ENCODE measurements at regions not wholly inside any gene's neighbourhood (a gene's known extent, or its start where the extent isn't known, plus 50 kb on each side); places are given as distances from the start of the nearest gene placed in this dataset.

DNA sequence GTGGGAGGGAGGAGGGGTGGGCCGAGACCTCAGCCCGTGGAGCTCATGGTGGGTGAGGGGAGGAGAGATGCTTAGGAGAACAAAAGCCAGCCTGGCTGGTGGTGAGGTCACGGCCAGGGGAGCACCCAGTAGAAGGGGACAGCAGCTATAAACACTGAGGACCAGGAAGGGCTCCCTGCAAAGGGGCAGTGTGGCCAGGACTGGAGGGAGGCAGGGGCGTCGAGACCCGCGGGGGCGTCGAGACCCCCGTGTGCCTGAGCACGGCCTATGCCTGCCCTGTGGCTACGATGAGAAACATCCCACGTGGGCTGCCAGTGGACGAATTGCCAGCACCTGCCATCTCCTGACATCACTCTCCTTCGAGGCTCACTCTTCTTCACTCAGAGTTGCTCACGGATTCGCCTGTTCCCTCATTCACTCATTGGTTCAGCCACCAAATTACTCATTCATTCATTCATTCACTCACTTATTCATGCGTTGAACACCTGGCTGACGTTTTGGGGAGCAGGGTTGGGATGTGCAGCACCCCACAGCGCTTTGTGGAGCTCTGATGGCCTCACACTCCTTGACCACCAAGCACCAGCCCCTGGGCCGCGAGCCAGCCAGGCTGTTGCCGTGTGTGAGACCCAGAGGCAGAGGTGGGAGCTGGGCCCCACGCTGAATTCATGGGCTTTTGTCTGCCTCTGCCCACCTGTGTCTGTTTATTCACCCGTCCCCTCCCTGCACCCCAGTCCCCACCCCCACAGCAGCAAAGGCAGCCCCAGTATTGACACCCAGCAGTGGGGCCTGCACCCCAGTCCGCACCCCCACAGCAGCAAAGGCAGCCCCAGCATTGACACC, 61.2 kb upstream of the BHLHE23 start:
- DNase-seq: no peak

DNA sequence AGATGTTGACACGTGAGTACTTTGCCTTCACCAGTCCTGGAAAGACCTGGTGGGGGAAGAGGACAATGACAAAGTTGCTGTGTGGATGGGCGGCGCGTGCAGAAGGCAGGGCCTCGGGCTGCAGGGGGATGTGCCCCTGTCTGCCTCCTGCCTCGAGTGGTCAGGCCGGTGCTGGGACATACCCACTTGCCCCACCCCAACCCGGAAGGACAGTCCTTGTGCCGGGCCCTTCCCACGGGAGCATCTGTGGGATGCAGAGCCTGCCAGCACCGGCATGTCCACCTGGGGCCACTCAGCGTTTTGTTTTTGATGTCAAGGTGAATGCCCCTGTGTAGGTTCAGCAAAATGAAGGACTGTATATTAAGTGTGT, 60.5 kb upstream of the BHLHE23 start:
- DNase-seq: no peak

DNA sequence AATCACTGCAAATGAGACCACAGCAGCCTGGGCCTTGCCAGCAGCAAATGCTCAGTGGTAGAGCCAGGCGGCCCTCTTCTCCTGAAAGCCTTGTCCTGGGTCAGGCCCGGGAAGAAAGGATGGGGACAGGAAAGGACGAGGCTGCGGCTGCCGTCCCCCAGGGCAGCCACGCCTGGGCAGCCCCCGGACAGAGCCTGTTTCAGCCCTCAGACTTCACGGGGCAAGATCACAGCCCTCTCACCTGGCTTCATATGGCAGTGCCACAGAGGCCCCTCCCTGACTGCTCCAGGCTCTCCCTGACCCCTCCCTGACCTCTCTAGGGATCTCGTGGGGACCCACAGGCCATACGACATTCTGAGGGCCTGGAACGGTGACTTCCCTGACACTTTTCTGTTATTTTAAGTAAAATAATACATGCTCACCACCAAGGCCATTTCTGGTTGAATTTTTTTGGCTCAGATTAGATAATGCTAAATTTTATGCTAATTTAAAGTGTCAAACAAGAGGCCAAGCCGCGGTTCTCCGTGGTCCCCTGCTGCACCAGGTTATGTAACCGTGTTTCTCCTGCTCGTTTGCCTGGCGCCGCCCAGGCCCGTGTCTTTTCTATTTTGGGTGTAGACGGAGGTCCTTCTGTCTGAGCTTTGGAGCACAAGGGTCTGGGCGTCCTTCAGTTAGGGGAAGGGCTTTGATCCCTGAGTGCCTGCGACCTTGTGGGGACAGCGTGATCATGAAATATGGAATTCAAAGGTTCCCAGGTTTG, 59.9 kb upstream of the BHLHE23 start:
- no peak for DNase-seq

DNA sequence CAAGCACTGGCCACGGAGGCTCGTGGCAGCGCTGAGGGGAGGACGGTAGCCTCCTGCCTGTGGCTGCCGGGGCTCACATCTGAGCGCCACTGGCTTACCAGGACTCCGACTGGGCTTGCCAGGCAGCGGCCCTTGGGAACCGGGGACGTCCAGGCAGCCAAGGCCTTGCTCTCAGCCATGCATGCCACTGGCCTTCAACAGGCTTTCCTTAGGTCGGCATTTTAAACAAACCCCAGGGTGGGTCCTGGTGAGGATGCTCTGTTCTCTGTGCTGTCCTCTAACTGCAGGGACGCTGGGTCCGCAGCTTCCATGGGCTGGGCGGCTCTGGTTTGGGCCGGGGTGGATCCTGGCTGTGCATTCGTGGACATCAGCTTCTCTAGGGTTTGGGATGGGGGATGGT, 59.1 kb upstream of the BHLHE23 start:
- no peak for DNase-seq

DNA sequence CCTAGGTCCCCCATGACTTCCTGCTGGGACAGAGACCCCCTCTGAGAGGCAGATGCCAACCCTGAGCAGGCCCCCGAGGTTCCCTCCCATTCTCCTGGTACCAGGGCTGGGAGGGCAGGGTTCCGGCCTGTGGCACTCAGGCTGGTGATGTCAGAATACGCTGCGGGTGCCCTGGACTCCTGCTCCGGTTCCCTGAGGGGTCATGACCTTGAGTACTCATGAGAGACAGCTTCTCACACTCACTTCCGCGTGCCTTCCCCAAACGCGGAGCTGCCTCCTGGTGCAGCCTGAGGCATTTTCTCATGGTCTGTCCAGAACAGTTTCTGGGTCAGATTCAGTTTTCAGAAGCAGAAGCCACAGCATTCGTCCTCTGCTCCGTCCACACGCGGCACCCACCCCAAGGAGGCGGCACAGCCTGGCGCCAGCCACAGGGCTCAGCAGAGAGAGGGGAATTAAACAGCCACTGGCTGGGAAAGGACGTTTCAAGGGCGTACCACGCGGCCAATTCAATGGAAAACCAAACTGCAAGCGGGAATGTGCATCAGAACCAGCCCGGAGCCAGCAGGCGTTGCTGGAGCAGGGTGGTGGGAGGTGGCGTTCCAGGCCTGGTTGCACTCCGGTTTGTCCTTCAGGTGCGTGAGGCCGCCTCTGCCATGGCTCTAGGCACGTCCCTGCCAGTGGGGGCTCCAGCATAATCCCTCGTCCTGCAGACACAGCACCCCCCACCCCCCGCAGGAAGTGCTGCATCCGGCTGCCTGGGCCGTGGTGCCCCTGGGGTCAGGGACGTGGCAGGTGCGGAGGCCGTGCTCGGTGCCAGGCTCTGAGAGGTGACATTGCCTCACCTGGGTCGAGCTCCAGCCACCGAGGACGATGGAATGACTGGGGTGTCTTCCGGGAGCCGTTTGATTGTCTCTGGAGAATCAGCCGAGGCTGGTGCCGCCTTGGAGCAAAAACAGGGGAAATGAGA, 58.3 kb upstream of the BHLHE23 start:
- DNase-seq: no peak

DNA sequence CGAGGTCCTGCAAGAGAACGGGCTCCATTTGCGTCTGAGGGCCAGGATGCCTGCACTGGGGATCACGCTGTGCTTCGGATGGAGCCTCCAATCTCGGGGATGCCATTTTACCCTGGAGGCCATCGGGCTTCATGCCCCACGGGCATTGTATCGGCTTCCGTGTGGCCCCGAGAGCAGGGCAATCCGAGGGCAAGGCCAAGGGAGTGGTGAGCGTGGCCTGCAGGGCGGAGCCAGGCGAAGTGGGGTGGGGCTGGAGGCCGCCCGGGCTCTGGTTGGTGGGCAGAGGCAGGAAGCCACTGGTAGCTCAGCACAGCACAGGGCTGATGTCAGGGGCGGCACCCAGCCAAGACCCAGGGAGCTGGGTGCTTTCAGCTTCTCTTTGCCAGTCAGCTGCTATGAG, 57.5 kb upstream of the BHLHE23 start:
- DNase-seq: no peak

DNA sequence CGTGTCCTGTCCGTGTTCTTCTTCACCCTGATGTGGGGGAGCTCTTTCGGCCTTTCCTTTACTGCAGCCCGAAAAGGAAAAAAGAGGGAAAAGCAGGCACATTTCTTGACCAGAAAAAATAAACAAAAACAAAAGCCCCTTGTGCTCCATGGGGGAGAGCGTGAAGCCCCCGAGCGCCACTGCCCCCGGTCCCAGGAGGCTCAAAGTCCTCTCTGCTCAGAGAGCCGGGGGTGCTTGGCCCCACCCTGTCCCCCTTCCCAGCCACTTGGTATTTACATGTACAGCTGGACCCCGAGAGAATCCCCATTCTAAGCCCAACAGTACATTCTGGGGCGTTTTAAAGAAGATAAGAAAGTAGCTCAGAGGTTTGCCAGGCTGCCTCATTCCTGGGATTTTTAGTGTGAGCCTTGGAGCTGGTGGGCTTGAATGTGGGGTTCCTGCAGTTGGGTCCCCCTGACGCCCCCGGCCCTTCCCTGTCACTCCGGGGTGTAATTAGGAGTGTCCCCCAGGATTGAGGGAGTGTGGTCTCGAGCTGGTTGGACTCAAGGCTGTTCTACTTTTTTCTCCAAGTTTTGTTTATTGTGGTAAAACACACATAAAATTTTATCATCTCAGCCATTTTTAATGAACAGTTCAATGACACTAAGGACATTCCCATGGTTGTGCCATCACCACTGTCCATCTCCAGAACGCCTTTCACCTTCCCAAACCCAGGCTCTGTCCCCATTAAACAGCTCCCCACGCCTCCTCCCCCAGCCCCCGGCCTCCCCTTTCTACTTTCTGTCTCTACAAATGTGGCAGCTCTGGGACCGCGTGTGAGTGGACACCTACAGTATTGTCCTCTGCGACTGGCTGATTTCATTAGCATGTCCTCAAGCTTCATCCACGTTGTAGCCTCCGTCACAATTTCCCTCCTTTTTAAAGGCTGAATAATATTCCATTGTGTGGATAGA, 55.7 kb upstream of the BHLHE23 start:
- no peak for DNase-seq

DNA sequence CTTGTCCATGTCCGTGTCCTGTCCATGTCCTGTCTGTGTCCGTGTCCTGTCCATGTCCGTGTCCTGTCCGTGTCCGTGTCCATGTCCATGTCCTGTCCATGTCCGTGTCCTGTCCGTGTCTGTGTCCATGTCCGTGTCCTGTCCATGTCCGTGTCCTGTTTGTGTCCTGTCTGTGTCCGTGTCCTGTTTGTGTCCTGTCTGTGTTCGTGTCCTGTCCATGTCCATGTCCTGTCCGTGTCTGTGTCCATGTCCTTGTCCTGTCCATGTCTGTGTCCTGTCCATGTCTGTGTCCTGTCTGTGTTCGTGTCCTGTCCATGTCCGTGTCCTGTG, 55.0 kb upstream of the BHLHE23 start:
- DNase-seq: no peak

DNA sequence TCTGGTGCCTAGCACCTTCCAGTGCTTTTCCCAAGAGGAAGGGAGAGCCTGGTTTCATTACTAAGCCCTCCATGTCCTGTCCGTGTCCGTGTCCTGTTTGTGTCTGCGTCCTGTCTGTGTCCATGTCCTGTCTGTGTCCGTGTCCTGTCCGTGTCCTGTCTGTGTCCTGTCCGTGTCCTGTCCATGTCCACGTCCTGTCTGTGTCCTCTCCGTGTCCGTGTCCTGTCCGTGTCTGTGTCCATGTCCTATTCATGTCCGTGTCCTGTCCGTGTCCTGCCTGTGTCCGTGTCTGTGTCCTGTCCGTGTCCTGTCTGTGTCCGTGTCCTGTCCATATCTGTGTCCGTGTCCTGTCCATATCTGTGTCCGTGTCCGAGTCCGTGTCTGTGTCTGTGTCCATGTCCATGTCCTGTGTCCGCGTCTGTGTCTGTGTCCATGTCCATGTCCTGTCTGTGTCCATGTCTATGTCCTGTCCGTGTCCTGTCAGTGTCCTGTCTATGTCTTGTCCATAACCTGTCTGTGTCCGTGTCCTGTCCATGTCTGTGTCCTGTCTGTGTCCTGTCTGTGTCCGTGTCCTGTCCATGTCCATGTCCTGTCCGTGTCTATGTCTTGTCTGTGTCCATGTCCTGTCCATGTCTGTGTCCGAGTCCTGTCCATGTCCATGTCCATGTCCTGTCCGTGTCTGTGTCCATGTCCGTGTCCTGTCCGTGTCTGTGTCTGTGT, 54.4 kb upstream of the BHLHE23 start:
- DNase-seq: no peak

DNA sequence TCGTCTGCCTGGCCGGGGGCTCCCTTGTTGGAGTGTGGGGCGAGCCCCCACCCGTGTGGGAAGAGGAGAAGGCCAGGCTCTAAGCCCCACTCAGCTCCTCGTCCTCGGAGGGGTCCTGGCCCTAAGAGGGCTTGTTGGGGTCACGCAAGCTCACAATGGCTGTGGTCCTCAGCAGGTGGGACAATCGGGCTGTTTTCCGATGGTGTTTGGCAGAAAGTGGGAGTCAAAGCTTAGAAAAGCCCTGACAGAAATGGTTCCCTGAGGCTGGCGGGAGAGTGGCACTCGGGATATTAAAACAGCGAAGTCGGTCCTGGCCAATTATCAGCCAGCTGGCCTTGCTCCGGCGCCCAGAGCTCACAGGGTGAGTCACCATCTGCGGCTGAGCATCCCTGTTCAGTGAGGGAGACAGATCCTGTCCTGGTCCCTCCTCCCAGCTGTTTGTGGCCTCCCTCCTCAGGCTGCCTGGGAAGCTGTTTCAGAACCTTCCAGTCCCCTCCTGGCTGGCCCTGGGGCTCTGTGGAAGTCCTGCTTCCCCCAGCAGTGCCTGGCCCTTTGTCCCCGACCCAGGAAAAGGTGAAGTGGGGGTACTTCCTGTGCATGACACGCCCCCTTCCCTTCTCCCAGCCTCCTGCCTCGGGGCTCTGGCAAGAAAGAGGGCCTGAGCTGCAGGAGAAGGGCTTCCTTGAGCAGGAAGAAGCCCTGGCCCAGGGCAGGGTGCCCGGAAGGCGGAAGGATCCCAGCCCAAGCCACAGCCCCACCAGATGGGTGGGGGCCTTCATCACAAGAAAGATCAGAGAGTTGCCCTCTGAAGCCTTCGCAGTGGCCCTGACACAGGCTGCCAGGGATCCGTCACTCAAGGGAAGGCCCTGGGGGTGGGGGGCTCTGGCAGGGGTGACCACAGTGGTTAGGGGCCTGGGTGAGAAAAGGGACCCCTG, 53.6 kb upstream of the BHLHE23 start:
- DNase-seq: no peak

DNA sequence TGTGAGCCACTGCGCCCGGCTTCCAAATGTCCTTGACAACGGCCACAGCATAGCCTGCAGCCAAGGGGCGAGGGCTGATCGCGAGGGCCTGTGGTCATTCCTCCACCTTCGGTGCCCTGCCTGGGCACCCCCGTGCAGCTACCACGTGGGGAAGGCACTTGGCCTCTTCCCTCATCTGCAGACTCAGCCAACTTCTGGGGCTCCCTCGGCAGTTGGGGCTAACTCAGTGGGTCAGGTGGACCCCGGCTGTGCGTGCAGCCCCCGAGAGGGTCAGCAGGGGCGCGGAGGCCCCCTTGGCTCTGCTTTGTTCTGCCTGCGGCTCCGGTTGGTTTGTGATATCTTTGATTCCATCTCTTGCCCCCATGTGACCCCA, 52.9 kb upstream of the BHLHE23 start:
- DNase-seq: no peak

DNA sequence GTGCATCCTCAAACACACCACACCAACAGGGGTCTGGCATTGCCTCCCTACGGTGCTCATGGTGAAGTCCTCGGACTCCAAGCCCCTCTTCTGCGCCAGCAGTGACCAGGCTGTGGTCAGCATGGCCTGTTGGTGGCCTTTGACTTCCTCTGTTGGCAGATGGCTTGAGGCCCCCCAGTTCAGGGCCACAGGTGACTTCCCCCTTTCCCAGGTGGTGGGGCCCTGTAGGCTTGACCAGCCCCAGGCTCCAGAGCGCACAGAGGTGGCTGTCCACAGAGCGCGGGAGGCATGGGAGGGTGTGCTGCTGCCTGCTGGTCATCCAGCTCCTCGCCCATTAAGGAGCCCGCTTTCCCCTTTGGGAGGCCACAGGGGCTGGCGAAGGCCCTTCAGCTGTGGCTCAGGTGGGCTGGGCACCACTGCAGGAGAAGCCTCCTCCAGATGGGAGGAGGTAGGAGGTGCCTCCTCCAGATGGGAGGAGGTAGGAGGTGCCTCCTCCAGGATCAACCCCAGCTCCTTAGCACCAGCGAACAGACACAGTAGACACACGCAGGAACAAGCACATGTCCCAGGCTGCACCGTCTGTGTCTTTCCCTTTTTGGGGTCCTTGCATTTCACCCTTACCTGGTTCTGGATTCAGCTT, 52.1 kb upstream of the BHLHE23 start:
- DNase-seq: no peak

DNA sequence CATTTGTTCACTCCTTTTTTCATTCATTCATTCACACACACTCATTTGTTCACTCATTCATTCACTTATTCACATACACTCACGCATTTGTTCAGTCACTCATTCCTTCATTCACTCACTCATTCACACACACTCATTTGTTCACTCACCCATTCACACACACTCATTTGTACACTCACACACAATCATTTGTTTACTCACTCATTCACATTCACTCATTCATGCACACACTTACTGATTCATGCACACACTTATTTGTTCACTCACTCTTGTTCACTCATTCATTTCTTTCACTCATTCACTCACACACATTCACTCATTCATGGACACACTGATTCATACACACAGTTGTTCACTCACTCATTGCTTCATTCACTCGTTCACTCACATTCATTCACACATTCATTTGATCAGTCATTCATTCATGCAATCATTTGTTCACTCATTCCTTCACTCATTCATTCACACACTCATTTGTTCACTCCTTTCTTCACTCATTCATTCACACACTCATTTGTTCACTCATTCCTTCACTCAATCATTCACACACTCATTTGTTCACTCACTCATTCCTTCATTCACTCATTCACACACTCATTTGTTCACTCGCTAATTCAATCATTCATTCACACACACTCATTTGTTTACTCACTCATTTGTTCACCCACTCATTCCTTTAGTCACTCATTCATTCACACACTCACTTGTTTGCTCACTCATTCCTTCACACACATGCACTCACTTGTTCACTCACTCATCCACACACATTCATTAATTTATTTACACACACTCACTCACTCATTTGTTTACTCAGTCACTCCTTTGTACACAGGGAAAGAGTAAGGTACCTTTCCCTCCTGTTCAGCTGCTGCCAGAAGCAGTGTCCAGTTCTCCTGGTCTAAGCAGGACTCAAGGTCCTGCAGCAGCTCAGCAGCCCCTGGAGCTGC, 50.7 kb upstream of the BHLHE23 start:
- DNase-seq: no peak

DNA sequence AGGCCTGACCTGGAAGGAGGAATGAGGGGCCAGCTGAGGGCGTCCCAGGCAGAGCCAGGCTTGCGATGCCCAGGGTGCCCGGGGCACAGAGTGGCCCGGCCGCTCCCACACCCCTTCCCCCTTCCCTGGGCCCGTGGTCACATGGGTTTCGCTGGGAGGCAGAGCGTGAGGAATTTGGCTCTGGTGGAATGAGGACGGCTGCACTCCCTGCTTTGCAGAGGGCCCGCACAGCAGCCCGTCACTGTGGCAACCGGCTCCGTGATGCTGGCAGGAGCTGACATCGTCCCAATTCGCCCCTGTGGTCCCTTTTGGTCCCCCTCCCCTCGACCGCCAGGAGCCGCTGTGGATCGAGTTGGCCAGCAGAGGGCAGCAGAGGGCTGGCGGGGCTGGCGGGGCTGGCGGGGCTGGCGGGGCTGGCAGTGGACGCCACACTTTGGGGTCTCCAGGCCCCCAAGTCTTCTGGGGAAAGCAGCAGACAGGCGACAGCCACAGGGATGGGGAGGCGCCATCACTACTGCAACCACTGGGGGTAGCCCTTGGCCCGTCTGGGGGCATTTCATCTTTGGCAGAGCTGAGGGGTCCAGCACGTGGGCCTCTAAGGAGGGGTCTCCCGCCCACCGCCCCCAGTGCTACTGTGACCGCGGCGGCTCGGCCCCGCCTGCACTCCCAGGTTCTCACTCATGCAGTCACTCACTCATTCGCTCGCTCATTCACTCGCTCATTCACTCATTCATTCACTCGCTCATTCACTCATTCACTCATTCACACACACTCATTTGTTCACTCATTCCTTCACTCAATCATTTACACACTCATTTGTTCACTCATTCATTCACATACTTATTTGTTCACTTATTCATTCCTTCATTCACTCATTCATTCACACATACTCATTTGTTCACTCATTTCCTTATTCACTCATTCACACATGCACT, 49.7 kb upstream of the BHLHE23 start:
- peak; percentile 17 for DNase-seq
